HTR-8/SVneo (cell line): ENCODE measurements at regions not wholly inside any gene's neighbourhood (a gene's known extent, or its start where the extent isn't known, plus 50 kb on each side); places are given as distances from the start of the nearest gene placed in this dataset.

Experiments
- DNase-seq: peaks from one replicate; pipeline ENCODE4 v3.0.0; 2011; ENCODE audit warnings: low spot score, mixed read lengths; ENCODE audit not compliant: insufficient read length
- FAIRE-seq: peaks from 2 replicates; lab custom pipeline; 2011; peaks lifted over from hg19 to GRCh38; lab: Jason Lieb, UNC

DNA sequence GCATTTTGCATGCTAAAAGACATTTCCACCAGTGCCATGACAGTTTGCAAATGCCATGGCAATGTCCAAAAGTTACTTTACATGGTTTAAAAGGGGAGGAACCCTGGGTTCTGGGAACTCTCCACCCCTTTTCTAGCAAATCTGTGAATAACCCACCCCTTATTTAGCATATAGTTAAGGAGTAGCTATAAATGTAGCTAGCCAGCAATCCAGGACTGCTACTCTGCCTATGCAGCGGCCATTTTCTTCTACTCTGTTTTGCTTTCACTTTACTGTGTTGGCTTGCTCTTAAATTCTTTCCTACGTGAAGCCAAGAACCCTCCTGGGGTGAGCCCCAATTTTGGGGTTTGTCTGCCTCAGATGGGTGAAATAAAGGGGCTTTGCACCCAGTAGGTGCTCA, 141.0 kb downstream of the PTPN11 start:
- DNase-seq: no peak
- FAIRE-seq: no peak

DNA sequence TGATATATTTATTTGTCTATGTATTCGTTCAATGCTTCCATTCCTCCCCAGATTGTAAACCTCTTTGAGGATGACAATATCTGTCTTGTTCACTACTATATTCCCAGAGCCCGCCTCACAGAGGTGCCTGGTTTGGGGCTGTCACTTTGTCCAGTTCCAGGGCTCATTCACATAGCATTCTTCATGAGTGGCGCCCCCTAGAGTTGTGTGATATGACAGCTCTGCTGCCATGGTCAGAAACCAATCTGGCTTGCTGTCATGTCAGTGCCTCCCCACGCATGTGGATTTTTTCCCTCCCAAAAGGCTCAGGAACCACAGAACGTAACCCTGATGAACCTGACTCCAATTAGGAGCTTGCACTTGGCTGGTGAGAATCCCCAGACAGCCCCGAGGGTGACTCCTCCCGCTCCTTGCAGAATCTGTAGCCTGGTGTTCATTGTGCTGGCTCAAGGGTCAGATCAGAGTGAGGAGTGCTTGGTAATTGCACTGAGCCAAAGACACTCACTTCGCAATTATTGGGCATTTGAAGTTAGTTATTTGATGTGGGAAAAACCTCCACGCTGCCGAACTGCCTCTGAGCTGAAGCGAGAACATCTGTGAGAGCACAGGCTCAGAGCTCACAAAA, 145.5 kb downstream of the PTPN11 start:
- no peak for FAIRE-seq
- DNase-seq: no peak

DNA sequence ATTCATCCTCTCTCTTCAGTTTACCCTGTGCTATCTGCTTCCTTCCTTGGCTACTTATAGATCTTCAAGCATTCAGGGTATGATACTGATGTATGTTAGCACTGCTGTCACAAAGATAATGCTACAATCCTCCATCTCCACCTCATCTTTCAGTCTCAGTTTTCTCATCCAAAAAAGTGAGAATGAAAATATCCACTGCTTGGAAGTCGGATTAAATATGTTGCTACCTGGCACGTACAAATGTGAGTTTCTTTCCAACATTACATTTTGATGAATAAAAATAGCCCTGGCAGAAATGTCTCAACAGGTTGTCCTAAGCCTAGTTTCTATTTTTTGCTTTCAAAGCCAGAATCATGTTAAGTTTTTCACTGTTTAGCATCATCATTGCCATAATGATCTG, 149.9 kb downstream of the PTPN11 start:
- DNase-seq: no peak
- FAIRE-seq: no peak

DNA sequence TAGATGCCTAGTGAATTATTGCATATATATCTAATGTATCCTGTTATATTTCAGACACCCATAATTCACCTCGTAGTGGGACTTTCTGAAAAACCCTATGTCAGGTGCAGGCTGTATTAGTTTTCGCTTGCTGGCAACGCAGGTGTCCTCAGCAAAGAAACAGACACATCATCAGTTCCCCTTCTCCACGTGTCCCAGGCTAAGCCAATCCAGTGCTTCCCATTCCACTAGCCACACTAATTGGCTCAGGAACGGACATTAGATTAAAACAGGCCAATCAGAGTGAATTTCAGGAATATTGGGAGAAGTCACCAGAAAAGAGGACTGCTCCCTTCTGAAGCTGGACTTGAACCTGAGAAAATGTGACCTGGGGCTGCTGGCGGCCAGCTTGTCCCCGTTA, 151.3 kb downstream of the PTPN11 start:
- DNase-seq (no peak), FAIRE-seq (no peak)

DNA sequence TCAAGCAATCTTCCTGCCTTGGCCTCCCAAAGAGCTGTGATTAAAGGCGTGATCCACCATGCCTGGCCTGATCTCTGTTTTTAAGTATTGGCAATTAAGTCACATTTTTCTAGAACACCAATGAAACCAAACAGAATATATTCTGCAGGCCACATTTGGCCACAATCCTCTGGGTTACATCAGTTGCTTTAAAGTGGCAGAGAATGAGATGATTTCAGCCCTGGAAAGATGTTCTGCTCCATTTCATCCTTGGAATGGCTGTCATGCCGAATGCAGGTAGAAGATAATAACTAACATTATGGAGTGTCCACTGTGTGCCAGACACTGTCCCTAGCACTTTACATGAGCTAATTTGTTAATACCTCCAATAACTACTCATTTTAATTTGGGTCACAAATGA, 154.4 kb downstream of the PTPN11 start:
- FAIRE-seq: no peak
- no peak for DNase-seq

DNA sequence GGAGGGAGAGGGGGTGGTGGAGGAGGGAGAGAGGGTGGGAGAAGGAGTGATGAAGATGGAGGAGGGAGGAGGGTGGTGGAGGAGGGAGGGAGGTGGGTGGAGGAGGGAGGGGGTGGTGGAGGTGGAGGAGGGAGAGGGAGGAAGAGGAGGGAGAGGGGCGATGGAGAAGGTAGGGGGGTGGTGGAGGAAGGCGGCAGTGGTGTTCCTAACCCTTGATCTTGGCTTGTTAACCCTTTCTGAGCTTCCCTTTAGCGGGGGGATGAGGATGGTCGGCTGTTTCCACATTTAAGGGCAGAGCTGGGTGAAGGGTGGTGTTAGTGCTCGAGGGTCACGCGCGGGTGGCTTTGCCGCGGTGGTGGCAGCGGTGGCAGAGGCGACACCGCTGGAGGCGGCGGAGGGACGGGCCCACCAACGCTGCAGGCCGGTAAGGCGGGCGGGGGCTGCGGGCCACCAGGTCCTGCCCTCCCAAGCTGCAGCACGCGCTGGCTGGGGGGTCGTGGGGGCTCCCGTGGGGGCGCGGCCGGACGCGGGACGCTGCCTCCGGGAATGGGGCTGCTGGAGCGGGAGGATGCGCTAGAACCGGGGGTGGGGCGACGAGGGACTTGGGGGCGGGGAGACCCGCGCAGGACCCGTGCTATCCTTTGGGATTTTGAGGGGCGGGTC, 156.3 kb downstream of the PTPN11 start:
- FAIRE-seq (no peak), DNase-seq (no peak)

DNA sequence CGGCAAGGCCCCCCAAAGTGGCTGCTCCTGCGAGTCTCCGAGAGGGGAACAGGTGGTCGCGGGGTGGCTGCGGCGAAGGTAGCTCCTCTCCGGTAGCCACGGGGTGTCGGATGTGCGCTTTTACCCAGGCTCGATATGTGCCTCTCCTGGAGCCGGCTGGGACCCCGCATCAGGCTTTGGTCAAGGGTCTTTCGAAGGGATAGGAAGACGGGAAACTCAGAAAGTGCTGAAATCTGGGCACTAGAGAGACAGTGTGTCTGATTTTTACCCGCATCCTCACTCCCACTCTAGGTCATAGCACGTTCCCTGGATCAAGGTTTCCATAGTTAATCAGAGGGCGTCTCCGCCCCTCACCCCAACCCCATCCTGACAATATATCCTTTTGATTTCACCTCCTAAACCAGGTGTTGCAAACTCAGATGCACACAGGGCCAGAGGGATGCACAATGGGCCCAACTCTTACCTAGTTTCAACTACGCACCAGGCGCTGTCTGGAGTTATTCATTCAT, 156.9 kb downstream of the PTPN11 start:
- FAIRE-seq: no peak
- DNase-seq: no peak

DNA sequence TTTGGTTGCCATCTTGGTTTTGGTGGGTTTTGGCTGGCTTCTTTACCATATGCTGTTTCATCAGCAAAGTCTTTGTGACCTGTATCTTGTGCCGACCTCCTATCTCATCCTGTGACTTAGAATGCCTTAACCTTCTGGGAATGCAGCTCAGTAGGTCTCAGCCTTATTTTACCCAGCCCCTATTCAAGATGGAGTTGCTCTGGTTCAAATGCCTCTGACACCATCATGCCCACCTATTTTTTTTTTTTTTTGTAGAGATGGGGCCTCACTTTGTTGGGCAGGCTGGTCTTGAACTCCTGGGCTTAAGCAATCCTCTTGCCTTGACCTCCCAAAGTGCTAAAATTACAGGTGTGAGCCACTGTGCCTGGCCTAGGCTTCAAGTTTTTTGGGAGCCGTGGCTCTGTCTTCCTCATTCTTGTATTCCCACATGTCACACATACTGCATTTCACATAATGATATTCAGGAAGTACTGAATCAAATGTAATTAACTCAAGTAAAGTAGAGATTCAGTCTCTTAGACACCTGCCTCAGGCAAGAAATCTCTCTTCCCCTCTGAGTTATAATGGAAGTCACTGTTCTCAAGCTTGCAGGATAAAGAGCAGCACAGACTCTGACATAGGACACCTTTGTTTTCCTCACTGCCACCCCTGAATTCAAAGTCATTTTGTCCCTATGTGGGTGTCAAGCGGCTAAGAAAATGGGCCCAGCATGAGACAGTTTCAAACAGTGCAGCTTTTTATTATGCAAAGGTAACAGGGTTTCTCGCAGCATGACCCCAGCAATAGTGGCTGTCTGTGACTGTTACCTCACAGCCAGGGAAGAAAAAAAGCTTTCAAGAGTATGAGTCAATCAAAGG, 159.0 kb downstream of the PTPN11 start:
- no peak for DNase-seq

DNA sequence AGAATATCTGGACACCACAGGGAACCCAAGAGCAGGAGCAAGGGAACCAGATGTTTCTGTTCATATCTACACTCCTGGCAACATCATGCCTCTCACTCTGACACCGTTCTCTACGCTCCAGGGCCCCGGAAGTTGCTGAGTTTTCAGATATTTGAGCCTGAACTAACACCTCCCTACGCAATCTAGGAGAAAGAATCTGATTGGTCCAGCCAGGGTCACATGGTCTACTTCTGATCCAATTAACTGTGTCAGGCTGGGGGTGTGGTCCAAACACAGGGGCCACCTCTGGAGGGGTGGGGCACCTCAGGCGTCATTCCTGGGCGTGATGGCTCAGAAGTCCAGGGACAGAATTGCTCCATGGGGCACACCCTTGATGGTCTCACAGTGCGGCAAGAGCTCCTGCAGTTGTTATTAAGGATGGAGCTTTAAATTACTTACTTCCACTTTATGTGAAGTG, 165.5 kb downstream of the PTPN11 start:
- FAIRE-seq: no peak
- DNase-seq: no peak

More for the DNA sequence above, 159.0 kb downstream of the PTPN11 start:
- FAIRE-seq: no peak

DNA sequence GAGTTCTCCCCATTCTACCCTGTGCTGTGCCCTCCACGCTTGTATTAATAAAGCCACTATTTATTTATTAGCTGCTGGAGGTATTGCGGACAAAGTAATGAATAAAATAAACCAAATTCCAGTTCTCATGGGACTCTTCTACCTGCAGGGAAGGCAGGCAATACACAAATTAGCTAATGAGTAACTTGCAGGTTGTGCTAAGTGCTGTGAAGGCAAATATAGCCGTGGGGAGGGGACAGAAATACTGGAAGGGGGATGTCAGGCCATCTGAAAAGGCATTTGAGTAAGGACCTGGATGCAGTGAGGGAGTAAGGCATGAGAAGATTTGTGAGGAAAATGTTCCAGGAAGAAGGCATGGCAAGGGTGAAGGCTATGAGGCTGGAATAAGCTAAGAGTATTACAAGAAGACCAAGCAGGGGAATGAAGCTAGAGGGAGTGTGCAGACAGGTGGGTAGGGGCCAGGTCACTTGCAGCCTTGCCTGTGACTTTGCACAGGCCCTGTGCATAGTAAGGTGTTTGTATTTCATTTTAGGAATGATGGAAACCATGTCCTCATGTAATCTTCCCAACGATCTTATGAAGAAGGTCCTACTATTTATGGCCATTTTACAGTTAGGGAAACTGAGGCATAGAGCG, 167.5 kb downstream of the PTPN11 start:
- DNase-seq: no peak
- no peak for FAIRE-seq

DNA sequence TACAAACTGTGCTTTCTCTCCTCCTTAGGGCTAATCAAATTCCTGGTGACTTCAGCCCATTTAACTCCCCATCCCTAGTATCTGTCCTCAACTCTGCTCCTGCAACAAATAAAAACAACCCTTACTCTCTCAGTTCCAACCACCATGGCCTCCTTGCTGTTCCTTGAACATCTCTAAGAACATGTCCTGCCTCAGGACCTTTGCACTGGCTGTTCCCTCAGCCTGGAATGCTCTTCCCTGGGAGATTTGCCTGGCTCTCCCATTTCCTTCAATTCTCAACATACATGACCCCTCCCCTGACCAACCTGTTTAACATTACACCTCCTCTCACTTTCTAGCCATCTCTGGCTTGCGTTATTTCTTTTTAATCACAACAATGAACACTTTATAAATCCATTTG, 170.5 kb downstream of the PTPN11 start:
- FAIRE-seq (no peak), DNase-seq (no peak)

DNA sequence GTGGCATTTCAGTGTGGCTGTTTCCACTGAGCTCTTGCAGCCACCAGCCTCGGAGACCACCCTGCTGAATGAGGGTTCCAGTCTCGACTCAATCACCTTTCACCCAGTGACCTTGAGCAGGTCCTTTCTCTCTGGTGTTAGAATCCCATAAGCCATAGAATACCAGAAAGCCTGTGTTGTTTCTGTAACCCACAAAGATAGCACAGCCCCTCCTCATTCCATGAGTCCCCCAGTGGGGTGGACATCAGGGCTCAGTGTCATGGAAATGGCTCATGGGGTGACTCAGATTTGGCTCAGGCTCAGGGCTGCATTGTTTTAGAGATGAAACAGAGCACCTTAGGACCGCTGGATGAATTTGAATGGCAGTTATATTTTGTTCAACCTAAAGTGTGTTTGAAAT, 171.5 kb downstream of the PTPN11 start:
- DNase-seq (peak; percentile 10), FAIRE-seq (no peak)

DNA sequence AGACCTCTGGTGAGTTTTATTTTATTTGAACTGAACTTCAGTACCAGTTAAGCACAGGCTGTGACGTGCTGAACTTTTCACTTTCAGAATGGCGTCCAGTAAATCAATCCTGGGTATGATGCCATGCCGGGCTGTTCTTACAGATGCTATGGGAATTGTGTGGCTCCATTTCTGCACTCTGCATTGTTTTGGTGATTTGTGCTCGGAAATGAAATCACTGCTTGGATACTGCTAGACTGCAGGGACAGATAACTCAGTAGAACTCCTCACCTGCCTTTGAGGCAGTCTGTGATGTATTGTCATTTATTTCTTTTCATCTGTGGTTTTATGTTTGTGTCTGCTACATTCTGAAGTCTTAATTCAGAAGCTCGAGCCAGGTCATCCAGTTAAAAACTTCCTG, 172.7 kb downstream of the PTPN11 start:
- FAIRE-seq (no peak), DNase-seq (no peak)

DNA sequence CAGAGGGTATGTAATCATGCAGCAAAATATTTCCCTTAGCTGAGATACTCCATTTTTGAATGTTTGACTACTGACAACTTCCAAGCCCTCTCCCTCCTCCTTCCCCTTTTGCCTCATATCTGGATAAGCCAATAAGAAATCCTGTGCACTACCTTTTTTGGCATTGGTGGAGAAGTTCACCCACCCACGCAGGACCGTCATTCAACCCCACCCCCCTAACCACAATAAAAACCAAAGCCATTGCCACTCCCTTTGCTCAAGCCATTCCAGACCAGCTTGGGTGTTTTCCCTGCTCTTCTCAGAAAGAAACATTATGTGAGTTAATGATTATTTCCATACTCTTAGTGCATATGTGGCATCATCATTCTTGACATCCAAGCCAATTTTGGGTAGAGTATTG, 176.7 kb downstream of the PTPN11 start:
- FAIRE-seq: no peak

DNA sequence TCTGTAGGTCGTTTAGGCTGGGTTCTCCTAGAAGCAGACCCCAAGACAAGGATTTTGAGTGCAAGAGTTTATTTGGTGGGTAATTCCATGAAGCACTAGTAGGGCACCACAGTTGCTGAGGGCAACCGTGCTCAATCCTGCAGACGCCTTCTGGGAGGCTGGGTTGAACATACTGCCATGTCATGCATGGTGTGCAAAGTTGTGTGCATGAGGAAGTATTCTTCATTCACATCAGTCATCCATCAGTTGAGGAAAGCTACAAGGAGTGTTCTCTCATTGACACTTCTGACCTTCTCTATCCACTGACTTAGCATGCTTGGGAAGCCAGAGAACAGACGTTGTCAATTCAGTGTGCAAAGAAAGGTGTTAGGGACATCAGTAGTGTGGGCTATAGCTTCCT, 179.2 kb downstream of the PTPN11 start:
- DNase-seq (no peak), FAIRE-seq (no peak)

More for the DNA sequence above, 176.7 kb downstream of the PTPN11 start:
- no peak for DNase-seq

DNA sequence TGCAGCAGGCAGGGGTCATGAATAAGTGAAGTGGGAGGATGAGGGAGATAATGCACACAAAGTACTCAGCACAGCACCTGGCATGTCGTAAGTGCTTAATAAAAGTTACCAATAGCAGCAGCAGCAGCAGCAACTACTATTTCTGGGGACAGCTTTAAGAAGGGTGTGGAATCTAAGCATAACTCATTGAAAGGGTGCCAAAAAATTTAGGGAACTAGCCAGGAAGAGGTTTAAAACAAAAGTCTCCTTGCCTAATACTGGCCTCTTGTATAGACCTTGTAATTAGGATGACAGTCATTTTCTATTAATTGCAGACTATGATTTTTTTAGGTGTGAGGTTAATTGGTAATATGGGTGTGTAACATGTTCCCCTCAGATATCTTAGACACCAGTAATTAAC, 179.9 kb downstream of the PTPN11 start:
- DNase-seq: no peak
- no peak for FAIRE-seq

DNA sequence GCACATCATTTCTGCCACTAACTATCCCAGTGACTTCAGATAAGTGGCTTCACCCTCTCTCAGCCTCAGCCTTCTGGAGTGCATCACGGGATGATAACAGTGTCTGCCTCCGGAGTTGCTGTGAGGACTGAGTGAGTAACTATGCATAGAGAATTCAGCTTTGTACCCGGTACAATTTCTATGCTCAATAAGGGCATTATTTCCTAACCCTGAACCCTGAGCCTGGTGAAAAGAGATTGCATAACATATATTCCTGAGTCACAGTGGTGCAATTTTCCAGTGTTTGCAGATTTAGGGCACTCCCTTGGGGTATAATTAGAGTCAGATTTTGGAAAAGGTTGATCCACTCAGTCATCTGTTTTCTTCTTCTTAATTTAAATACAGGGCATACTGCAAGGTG, 181.1 kb downstream of the PTPN11 start:
- FAIRE-seq: no peak
- no peak for DNase-seq

DNA sequence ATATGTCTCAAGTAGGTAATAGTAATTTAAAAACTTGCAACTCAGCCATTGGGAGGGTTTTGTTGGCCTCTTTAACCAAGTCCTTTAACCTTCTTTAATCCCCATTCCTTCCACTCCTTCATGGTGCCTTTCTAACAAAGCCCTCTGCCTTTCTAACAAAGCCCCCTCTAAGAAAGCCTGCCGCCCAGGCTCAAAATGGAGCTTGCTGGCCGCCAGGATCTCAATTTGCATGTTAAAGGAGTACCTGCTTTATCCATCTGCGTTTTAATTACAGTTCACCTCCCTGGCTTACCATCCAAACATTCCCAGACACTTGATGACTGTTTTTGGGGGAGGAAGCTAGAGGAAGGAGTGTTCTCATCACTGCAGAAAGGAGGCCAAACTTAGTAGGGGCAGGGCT, 183.4 kb downstream of the PTPN11 start:
- no peak for FAIRE-seq
- DNase-seq: no peak

DNA sequence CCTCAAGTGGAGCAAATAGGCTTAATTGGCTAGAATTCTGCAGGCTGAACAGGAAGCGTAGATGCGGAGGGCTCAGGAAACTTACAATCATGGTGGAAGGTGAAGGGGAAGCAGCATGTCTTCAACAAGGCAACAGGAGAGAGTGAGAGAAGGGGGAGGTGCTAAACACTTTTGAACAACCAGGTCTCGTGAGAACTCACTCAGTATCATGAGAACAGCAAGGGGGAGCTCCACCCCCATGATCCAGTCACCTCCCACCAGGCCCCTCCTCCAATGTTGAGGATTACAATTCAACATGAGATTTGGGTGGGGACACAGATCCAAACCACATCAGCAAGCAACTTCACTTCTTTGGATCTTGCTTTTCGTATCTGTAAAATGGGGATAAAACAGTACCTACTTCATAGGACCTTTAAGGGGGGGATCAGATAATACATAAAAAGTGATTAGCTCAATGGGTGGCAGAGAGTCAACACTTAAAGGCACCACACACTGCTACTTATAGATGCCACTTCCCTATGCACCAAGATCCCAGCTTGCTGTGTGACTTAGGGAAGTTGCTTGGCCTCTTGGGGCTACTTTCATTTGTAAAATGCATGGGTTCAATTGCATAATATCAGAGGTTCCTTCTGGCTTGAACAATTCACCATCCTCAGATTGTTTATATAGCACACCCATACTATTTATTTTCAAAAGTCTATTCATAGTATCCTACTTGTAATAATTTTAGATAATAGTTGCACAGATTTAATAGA, 184.8 kb upstream of the RPH3A start:
- DNase-seq (no peak), FAIRE-seq (no peak)

DNA sequence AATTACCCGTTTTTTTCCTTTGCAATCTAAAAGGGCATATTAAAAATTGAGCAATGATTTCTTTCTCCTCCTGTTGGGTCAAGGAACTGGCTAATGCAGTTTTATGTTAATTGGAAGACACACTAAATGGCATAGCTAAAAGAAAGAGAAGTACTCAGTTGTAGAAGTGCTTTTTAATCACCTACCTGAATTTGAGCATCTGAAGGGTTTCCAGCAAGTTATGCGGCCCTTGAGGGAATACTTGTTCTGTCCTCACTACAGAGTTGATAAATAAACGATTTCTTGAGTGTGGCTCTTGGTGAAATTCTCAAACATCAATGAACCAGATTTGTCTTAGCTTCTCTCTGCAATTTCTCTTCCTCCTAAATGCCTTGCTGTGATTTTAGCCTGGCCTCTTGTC, 184.1 kb upstream of the RPH3A start:
- no peak for FAIRE-seq
- no peak for DNase-seq
